ENCODE measurements at regions not wholly inside any gene's neighbourhood (a gene's known extent, or its start where the extent isn't known, plus 50 kb on each side); places are given as distances from the start of the nearest gene placed in this dataset.

GRCh38 chr19:16026131-16026530 is 50.2 kb upstream of the TPM4 start:
- Histone ChIP-seq H4K20me1 (ENCODE audit: control insufficient read depth, insufficient read depth) (no peaks in the 10 kb centered on the region), H2AFZ (ENCODE audit: control insufficient read depth, low read depth, low read length) (no peak overlapping the region), H3K27me3 (replicated peaks in 1 of 2; ENCODE audit: control insufficient read depth in 2 of 2, insufficient read depth in 2 of 2, low read length in 1 of 2) (no peaks in the 10 kb centered on the region), H3K79me2 (ENCODE audit: control insufficient read depth, insufficient read depth, low read length) (no peaks in the 10 kb centered on the region), H3K36me3 (ENCODE audit: control insufficient read depth in 2 of 2, insufficient read depth in 2 of 2, low read length in 1 of 2) (no peaks in the 10 kb centered on the region), H3K4me2 (ENCODE audit: control insufficient read depth, insufficient read depth) (no peak overlapping the region), H3K27ac (ENCODE audit: control insufficient read depth, insufficient read depth) (no peak overlapping the region), H3K9ac (ENCODE audit: control insufficient read depth, insufficient read depth, low read length) (no peak overlapping the region), H3K4me1 (ENCODE audit: control insufficient read depth, insufficient read depth, low read length) (no peaks in the 10 kb centered on the region), H3K4me3 (no peak overlapping the region), H3K9me3 (replicated peaks; ENCODE audit: control insufficient read depth, insufficient read depth, low read length) (no peaks in the 10 kb centered on the region)
- TF ChIP-seq WRNIP1 (IDR thresholded peaks at IDR 0.05; ENCODE audit: borderline replicate concordance, low read depth, low read length) = no peak
- TF ChIP-seq ATF2 (IDR thresholded peaks at IDR 0.05; ENCODE audit: low read length) = no peak
- no peak for TF ChIP-seq SUPT20H (IDR thresholded peaks at IDR 0.05; ENCODE audit: borderline replicate concordance, control insufficient read depth, low read depth, low read length)
- no peak for TF ChIP-seq TCF12 (IDR thresholded peaks at IDR 0.05; ENCODE audit: low read depth, low read length)
- TF ChIP-seq SUZ12 (IDR thresholded peaks at IDR 0.05; ENCODE audit: unreplicated experiment) = no peak
- TF ChIP-seq MAX (IDR thresholded peaks at IDR 0.05; ENCODE audit: low read depth, low read length) = no peak
- no peak for TF ChIP-seq BRCA1 (IDR thresholded peaks at IDR 0.05; ENCODE audit: low read depth, low read length)
- no peak for TF ChIP-seq ZNF24 (IDR thresholded peaks at IDR 0.05)
- TF ChIP-seq POLR2AphosphoS2 (IDR thresholded peaks at IDR 0.05; ENCODE audit: low read depth, low read length) = no peak
- no peak for TF ChIP-seq IKZF1 (conservative IDR thresholded peaks at IDR 0.05)
- TF ChIP-seq TARDBP (IDR thresholded peaks at IDR 0.05; ENCODE audit: borderline replicate concordance) = no peak
- TF ChIP-seq CREB1 (IDR thresholded peaks at IDR 0.05; ENCODE audit: low read depth) = no peak
- POLR2A ChIA-PET = no interaction called here
- in situ Hi-C loops (cut with MboI) (no loop called here), intact Hi-C loops (cut with micrococcal nuclease; ENCODE audit: unreplicated experiment) (no loop called here)
- RAD21 ChIA-PET (ENCODE audit: unreplicated experiment) = no interaction called here
- WGBS (ENCODE audit: insufficient coverage, insufficient replicate concordance, low lambda C conversion rate, missing lambda C conversion rate) = 66% methylated on average over 19 of the region's 19 CpGs
- CTCF ChIA-PET = interaction anchor here (0.6 kb wide), 1 partner anchor 361 kb away, joined by 3 read pairs; no protein-coding TSS in a partner anchor
- DNase-seq (ENCODE audit: low read depth, low spot score) = no peak
- no peak for ATAC-seq
- no TSS peak for BruUV-seq (replicated peaks)
- SMC1A ChIA-PET (ENCODE audit: uncharacterized antibody, unreplicated experiment) = interaction anchor here (0.8 kb wide), 1 partner anchor 159 kb away, joined by 3 read pairs; the partner anchor contains the start of gene FAM32A
- FAIRE-seq = no peak
